Stimulated activated naive B cell treated with anti-CD40 and anti-IgM and Interleukin-4, amounts not matched to agents 10 μg/mL and 1 μg/mL and 100 μg/mL, for 72 hours (primary cell): ENCODE measurements at regions not wholly inside any gene's neighbourhood (a gene's known extent, or its start where the extent isn't known, plus 50 kb on each side); places are given as distances from the start of the nearest gene placed in this dataset.
"Not testable (repeated sequence)": the region's sequence is repeated elsewhere in the genome, so short reads cannot be mapped to it uniquely, and the experiment has no call there.

ENCODE experiments used
- ATAC-seq, 2 donors: fragments of 150-1000 bp; cut with Tn5 transposase; replicated peaks; 2 replicates each; pipeline ENCODE4 v1.10.0; 2021; ENCODE audit warnings: moderate library complexity in 1 of 2
- DNase-seq: peaks from one replicate; pipeline ENCODE4 v3.0.0; 2021
- H3K27ac Mint-ChIP-seq: one replicate; pipeline ENCODE4 v1.8.0; 2022; ENCODE audit warnings: mild to moderate bottlenecking, mixed read lengths
- H3K27me3 Mint-ChIP-seq, 2 donors: one replicate each; pipeline ENCODE4 v1.8.0; 2022; ENCODE audit warnings: mixed read lengths in 2 of 2
- H3K36me3 Mint-ChIP-seq, 2 donors: one replicate each; pipeline ENCODE4 v1.8.0; 2022; ENCODE audit warnings: mixed read lengths in 2 of 2, mild to moderate bottlenecking in 1 of 2
- H3K4me1 Mint-ChIP-seq, 2 donors: one replicate each; pipeline ENCODE4 v1.8.0; 2022; ENCODE audit warnings: mixed read lengths in 2 of 2, mild to moderate bottlenecking in 1 of 2
- H3K4me3 Mint-ChIP-seq, 2 donors: one replicate each; pipeline ENCODE4 v1.8.0; 2022; ENCODE audit warnings: mild to moderate bottlenecking in 2 of 2, mixed read lengths in 2 of 2, moderate library complexity in 1 of 2
- H3K9me3 Mint-ChIP-seq, 2 donors: one replicate each; pipeline ENCODE4 v1.8.0; 2022; ENCODE audit warnings: mixed read lengths in 2 of 2, mild to moderate bottlenecking in 1 of 2

DNA sequence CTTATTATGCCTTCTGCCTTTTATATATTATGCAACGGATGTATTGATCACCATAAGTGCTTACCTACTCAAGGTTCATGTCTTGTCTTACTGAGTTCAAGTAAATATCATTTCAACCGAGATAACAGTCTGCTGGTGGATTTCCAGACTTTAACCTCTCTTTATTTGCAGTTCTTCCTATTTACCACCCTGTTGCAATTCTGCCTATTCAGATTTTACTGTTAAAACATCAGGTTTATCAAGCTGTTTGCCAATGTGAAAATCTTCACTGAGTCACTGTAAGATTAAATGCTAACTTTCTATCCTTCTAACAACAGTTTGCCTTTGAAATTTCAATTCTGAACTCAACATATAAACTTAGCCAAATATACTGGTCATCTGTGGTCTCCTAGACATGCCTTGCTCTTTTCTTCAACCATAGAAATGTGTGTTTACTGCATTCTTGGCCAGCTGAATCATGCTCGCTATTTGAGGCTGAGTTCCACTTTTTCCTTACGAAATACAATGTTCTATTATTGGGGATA is 471.7 kb upstream of the RORB start:
- H3K4me1 Mint-ChIP-seq: no peaks in the 10 kb centered on the region
- H3K36me3 Mint-ChIP-seq: no peaks in the 10 kb centered on the region
- ATAC-seq (no peak), DNase-seq (no peak)
- H3K4me3 Mint-ChIP-seq: no peak overlapping the region
- peaks cover 1 to 2% of the 10 kb centered on the region in 2 donors for H3K9me3 Mint-ChIP-seq
- no peak overlapping the region for H3K27ac Mint-ChIP-seq
- no peaks in the 10 kb centered on the region for H3K27me3 Mint-ChIP-seq

DNA sequence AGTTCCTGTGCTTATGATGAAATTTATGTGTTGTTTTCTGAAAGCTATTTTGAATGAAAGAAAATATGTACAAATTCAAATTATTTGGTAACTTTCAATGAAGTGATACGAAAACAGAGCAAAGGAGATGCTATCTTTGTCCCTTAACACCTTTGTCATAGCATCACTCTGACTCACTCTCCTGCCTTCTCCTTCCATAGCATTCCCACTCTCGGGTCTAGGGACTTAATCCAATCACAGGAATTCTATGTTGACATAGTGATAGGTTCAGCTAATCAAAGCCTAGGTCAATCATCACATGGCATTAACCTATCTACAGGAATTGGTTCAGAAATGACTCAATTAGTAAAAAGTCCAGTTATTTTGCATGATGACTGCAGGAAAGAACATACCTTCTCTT is 464.7 kb upstream of the RORB start:
- DNase-seq (no peak), ATAC-seq (no peak)
- no peaks in the 10 kb centered on the region for H3K9me3 Mint-ChIP-seq
- H3K4me3 Mint-ChIP-seq: no peak overlapping the region
- H3K4me1 Mint-ChIP-seq: no peaks in the 10 kb centered on the region
- no peaks in the 10 kb centered on the region for H3K36me3 Mint-ChIP-seq
- H3K27ac Mint-ChIP-seq: no peak overlapping the region
- no peaks in the 10 kb centered on the region for H3K27me3 Mint-ChIP-seq

GRCh38 chr9:74035786-74036185 is 461.3 kb upstream of the RORB start:
- Mint-ChIP-seq H3K36me3 (no peaks in the 10 kb centered on the region), H3K27ac (no peak overlapping the region), H3K27me3 (no peaks in the 10 kb centered on the region), H3K4me1 (no peaks in the 10 kb centered on the region), H3K9me3 (no peaks in the 10 kb centered on the region), H3K4me3 (no peak overlapping the region)
- ATAC-seq: no peak
- DNase-seq: no peak

GRCh38 chr9:74036549-74037231 is 460.4 kb upstream of the RORB start:
- H3K27ac Mint-ChIP-seq: no peak overlapping the region
- H3K27me3 Mint-ChIP-seq: no peaks in the 10 kb centered on the region
- H3K4me3 Mint-ChIP-seq: no peak overlapping the region
- DNase-seq (no peak), ATAC-seq (no peak)
- no peaks in the 10 kb centered on the region for H3K4me1 Mint-ChIP-seq
- H3K36me3 Mint-ChIP-seq: no peaks in the 10 kb centered on the region
- no peaks in the 10 kb centered on the region for H3K9me3 Mint-ChIP-seq

DNA sequence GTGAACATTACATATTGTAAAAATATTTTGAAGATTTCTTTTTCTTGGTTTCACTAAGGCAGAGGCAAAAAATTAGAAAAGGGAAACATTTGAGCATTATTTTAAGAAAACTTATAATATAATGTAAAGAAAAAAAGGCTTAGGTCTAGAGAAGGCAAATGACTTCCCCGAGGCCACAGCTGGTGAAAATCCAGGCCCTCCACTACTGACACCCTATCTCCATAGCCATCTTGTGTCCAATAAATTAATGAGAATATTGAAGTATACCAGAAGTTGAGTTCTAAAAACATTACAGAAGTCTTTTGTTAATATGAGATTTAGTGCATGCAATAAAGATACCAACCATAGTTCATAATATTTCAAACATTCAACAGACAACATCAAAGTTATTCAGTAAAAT is 459.9 kb upstream of the RORB start:
- Mint-ChIP-seq H3K27me3 (no peaks in the 10 kb centered on the region), H3K27ac (no peak overlapping the region)

DNA sequence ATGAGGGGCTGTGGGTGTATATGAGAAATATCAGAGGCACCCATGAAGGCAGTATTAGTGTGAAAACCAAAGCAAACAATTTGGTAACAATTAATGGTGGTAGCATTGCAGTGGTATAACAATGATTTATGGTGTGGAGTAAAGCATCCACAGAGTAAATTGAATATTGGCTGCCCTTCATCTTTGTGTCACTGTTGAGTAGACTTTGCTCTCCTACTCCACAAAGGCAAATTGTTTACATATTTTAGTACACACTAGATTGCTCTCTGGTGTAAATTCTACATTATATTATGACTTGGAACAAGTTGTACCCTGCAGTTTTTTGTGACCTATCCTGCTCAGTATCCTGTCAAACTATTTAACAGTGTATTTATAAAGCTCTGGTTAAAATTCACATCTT is 455.5 kb upstream of the RORB start:
- DNase-seq: no peak
- Mint-ChIP-seq H3K9me3 (no peaks in the 10 kb centered on the region), H3K4me3 (no peak overlapping the region), H3K36me3 (no peaks in the 10 kb centered on the region), H3K4me1 (no peaks in the 10 kb centered on the region), H3K27me3 (no peaks in the 10 kb centered on the region), H3K27ac (no peak overlapping the region)
- ATAC-seq: no peak

More for the DNA sequence above, 459.9 kb upstream of the RORB start:
- Mint-ChIP-seq H3K36me3 (no peaks in the 10 kb centered on the region), H3K9me3 (no peaks in the 10 kb centered on the region), H3K4me3 (no peak overlapping the region), H3K4me1 (no peaks in the 10 kb centered on the region)
- ATAC-seq: no peak
- no peak for DNase-seq

DNA sequence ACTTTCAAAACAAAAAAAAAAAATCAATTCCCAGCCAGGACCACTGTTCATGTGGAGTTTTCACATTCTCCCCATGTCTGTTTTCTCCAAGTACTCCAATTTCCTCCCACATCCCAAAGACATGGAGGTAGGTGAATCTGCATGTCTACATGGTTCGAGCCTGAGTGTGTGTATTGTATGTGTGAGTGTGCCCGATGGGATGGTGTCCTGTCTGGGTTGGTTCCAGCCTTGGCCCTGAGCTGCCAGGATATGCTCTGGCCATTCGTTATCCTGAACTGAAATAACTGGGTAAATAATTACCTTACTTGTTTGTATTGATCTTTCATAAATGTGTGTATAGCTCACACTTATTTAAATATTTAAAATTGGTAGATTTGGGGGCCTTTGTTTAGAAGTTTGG is 452.3 kb upstream of the RORB start:
- Mint-ChIP-seq H3K27ac (no peak overlapping the region), H3K27me3 (no peaks in the 10 kb centered on the region), H3K4me1 (no peaks in the 10 kb centered on the region), H3K4me3 (no peak overlapping the region), H3K9me3 (no peaks in the 10 kb centered on the region), H3K36me3 (no peaks in the 10 kb centered on the region)
- DNase-seq (no peak), ATAC-seq (no peak)

DNA sequence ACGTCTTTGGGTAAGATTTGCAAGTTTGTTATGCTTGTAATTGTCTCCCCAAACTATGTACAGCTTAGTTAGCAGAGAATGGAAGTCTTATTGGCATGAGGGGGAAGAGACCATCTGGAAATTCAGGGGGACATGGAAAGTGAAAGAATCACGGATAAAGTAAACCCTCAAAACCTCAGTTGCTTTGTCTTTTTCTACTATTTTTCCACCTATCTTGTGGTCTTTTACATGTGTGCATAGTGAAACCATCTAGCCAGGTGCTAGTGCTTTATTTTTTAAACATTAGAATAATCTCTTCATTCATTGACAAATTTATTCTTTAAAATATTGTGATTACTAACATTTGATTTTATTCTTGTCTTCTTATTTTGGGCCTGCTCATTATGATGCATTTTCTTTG is 441.1 kb upstream of the RORB start:
- DNase-seq: no peak
- H3K36me3 Mint-ChIP-seq: no peaks in the 10 kb centered on the region

DNA sequence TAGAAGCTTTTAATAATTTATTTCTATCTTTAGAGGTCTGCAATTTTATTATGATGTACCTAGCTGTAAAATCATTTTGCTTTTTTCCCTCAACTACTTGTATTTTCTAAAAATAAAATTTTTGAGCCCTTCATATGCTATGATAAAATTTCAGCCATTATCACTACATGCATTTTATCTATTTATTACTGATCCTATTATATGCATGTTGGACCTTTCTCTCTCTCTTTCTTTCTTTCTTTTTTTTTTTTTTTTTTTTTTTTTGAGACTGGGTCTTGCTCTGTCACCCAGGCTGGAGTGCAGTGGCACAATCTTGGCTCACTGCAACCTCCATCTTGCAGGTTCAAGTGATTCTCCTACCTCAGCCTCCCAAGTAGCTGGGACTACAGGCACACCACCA is 440.1 kb upstream of the RORB start:
- not testable (repeated sequence) for ATAC-seq, H3K4me1 Mint-ChIP-seq, H3K9me3 Mint-ChIP-seq, H3K27ac Mint-ChIP-seq, DNase-seq, H3K4me3 Mint-ChIP-seq, H3K36me3 Mint-ChIP-seq, H3K27me3 Mint-ChIP-seq

More for the DNA sequence above, 441.1 kb upstream of the RORB start:
- Mint-ChIP-seq H3K9me3 (peaks cover 3 to 8% of the 10 kb centered on the region in 2 donors), H3K4me1 (no peaks in the 10 kb centered on the region), H3K27ac (no peak overlapping the region), H3K27me3 (no peaks in the 10 kb centered on the region), H3K4me3 (no peak overlapping the region)
- no peak for ATAC-seq

- no peak for DNase-seq
- Mint-ChIP-seq H3K27me3 (no peaks in the 10 kb centered on the region), H3K9me3 (peaks cover 0 to 5% of the 10 kb centered on the region in 2 donors), H3K4me3 (no peak overlapping the region), H3K4me1 (no peaks in the 10 kb centered on the region), H3K36me3 (no peaks in the 10 kb centered on the region), H3K27ac (no peak overlapping the region)
- ATAC-seq: no peak
These were observed 432.4 kb upstream of the RORB start for GRCh38 chr9:74064702-74065101.

DNA sequence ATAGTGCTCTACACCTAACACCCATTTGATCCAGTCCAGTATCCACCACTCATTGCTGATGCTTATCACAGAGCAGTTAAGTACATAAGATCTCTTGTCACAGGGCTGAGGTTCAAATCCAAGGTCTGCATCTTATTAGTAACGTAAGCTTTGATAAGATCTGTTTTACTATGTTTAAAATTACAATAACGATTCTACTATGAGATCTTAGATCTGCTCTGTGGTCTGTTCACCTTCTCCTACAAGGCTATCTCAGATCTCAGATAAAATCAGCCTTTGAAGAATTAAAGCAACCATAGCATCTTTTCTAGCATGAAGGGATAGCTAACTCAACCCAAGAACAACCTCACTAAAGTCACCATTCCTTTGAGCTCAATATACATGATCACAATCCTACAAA is 431.0 kb upstream of the RORB start:
- H3K4me1 Mint-ChIP-seq: no peaks in the 10 kb centered on the region
- no peaks in the 10 kb centered on the region for H3K27me3 Mint-ChIP-seq
- H3K27ac Mint-ChIP-seq: no peak overlapping the region
- ATAC-seq: no peak
- H3K9me3 Mint-ChIP-seq: peaks cover under 1 to 8% of the 10 kb centered on the region in 2 donors
- no peak for DNase-seq
- no peak overlapping the region for H3K4me3 Mint-ChIP-seq
- H3K36me3 Mint-ChIP-seq: no peaks in the 10 kb centered on the region

DNA sequence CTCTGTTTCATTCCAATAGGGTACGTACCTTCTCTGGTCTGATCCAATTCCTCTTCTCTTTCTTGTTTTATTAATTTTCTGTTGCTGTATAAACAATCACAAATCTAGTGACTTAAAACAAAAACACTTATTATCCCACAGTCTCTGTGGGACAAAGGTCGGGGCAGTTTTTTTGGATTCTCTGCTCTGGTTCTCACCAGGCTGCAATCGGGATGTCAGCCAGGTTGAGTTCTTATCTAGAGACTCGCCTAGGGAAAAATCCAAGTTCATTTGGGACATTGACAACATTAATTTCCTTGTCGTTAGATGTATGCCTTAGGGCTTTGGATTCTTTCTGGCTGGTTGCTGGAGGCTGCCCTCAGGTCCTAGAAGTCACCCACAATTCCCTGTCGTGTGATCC is 430.5 kb upstream of the RORB start:
- ATAC-seq: no peak
- Mint-ChIP-seq H3K27ac (no peak overlapping the region), H3K27me3 (no peaks in the 10 kb centered on the region), H3K36me3 (no peaks in the 10 kb centered on the region), H3K4me3 (no peak overlapping the region), H3K4me1 (no peaks in the 10 kb centered on the region), H3K9me3 (peaks cover 6 to 11% of the 10 kb centered on the region in 2 donors)
- no peak for DNase-seq

- no peak overlapping the region for H3K27ac Mint-ChIP-seq
- no peak overlapping the region for H3K4me3 Mint-ChIP-seq
- H3K36me3 Mint-ChIP-seq: no peaks in the 10 kb centered on the region
- H3K4me1 Mint-ChIP-seq: no peaks in the 10 kb centered on the region
- DNase-seq (no peak), ATAC-seq (no peak)
- peaks cover 10 to 19% of the 10 kb centered on the region in 2 donors for H3K9me3 Mint-ChIP-seq
- H3K27me3 Mint-ChIP-seq: no peaks in the 10 kb centered on the region
These were observed 425.6 kb upstream of the RORB start for GRCh38 chr9:74071502-74071901.

DNA sequence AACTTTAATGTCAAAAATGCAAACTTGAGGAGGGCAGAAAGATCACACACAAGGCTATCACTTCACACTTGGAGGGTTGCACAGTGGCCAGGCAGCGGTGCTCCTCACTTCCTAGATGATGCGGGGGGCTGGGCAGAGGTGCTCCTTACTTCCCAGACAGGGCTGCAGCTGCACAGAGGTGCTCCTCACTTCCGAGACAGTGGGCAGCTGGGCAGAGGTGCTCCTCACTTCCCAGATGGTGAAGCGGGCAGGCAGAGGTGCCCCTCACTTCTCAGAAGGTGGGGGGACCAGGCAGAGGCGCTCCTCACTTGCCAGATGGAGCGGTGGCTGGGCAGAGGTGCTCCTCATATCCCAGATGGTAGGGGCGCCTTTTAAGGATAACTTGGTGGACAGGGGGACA is 423.2 kb upstream of the RORB start:
- ATAC-seq (no peak), DNase-seq (no peak)
- H3K36me3 Mint-ChIP-seq: no peaks in the 10 kb centered on the region
- peaks cover 19 to 24% of the 10 kb centered on the region in 2 donors for H3K9me3 Mint-ChIP-seq
- H3K4me3 Mint-ChIP-seq: no peak overlapping the region
- H3K4me1 Mint-ChIP-seq: no peaks in the 10 kb centered on the region
- no peak overlapping the region for H3K27ac Mint-ChIP-seq
- no peaks in the 10 kb centered on the region for H3K27me3 Mint-ChIP-seq

GRCh38 chr9:74078647-74079046 is 418.5 kb upstream of the RORB start:
- DNase-seq (no peak), ATAC-seq (no peak)
- peaks cover 10 to 11% of the 10 kb centered on the region in 2 donors for H3K9me3 Mint-ChIP-seq
- H3K4me3 Mint-ChIP-seq: no peak overlapping the region
- no peak overlapping the region for H3K27ac Mint-ChIP-seq
- H3K27me3 Mint-ChIP-seq: no peaks in the 10 kb centered on the region
- no peaks in the 10 kb centered on the region for H3K36me3 Mint-ChIP-seq
- no peaks in the 10 kb centered on the region for H3K4me1 Mint-ChIP-seq
